Erythroblast (primary cell): ENCODE measurements at regions not wholly inside any gene's neighbourhood (a gene's known extent, or its start where the extent isn't known, plus 50 kb on each side); places are given as distances from the start of the nearest gene placed in this dataset.

Experiments used
- GATA1 ChIP-seq: IDR thresholded peaks from 2 replicates; pipeline ENCODE4 v1.6.1; 2011; ENCODE audit warnings: low read depth, mild to moderate bottlenecking, control low read depth, low read length, moderate library complexity
- POLR2A ChIP-seq: IDR thresholded peaks from 2 replicates; pipeline ENCODE4 v1.6.1; 2011; ENCODE audit warnings: mild to moderate bottlenecking, low read length

- TF ChIP-seq POLR2A (no peak), GATA1 (no peak)
These were observed 59.1 kb downstream of the MID1IP1 start for GRCh38 chrX:38860106-38861013.
